Activated CD8-positive, alpha-beta memory T cell treated with anti-CD3 and anti-CD28 coated beads for 36 hours (primary cell): ENCODE measurements at regions not wholly inside any gene's neighbourhood (a gene's known extent, or its start where the extent isn't known, plus 50 kb on each side); places are given as distances from the start of the nearest gene placed in this dataset.

ENCODE experiments used
- CTCF ChIA-PET: fragments of 350-600 bp; sonication (Branson Sonifier 250); formaldehyde crosslinking; loops from one replicate; lab custom pipeline; 2021; ENCODE audit warnings: antibody characterized with exemption; lab: Charles Lee
- POLR2A ChIA-PET: fragments of 350-600 bp; sonication (Branson Sonifier 250); formaldehyde crosslinking; loops from one replicate; lab custom pipeline; 2021; ENCODE audit warnings: antibody characterized with exemption; lab: Charles Lee

- ChIA-PET CTCF (no interaction called here), POLR2A (no interaction called here)
These were observed 136.7 kb upstream of the MAGI3 start for GRCh38 chr1:113253590-113253989.

GRCh38 chr1:113255038-113255719 lies 135.1 kb upstream of the MAGI3 start:
- POLR2A ChIA-PET, result no interaction called here

GRCh38 chr1:113255720-113256347 lies 134.5 kb upstream of the MAGI3 start:
- ChIA-PET POLR2A (no interaction called here), CTCF (no interaction called here)

More at GRCh38 chr1:113255038-113255719, 135.1 kb upstream of the MAGI3 start:
- CTCF ChIA-PET, result no interaction called here

GRCh38 chr1:113256348-113256729 lies 134.0 kb upstream of the MAGI3 start:
- CTCF ChIA-PET, result no interaction called here
- POLR2A ChIA-PET, result no interaction called here

- ChIA-PET CTCF (no interaction called here), POLR2A (no interaction called here)
These were observed 130.3 kb upstream of the MAGI3 start for GRCh38 chr1:113259988-113260387.

- POLR2A ChIA-PET, result no interaction called here
- CTCF ChIA-PET, result no interaction called here
These were observed 125.1 kb upstream of the MAGI3 start for GRCh38 chr1:113265196-113265595.

- ChIA-PET CTCF (no interaction called here), POLR2A (no interaction called here)
These were observed 123.5 kb upstream of the MAGI3 start for GRCh38 chr1:113266788-113267187.

GRCh38 chr1:113269168-113269963 lies 120.9 kb upstream of the MAGI3 start:
- CTCF ChIA-PET, result no interaction called here
- POLR2A ChIA-PET, result no interaction called here

GRCh38 chr1:113271039-113271438 lies 119.3 kb upstream of the MAGI3 start:
- POLR2A ChIA-PET, result no interaction called here
- CTCF ChIA-PET, result no interaction called here

- ChIA-PET POLR2A (no interaction called here), CTCF (no interaction called here)
These were observed 115.2 kb upstream of the MAGI3 start for GRCh38 chr1:113275083-113275482.

- POLR2A ChIA-PET, result no interaction called here
- CTCF ChIA-PET, result no interaction called here
These were observed 114.6 kb upstream of the MAGI3 start for GRCh38 chr1:113275691-113276090.

- ChIA-PET POLR2A (no interaction called here), CTCF (no interaction called here)
These were observed 113.8 kb upstream of the MAGI3 start for GRCh38 chr1:113276507-113276906.

GRCh38 chr1:113278371-113278770 lies 111.9 kb upstream of the MAGI3 start:
- ChIA-PET POLR2A (no interaction called here), CTCF (no interaction called here)

- ChIA-PET POLR2A (no interaction called here), CTCF (no interaction called here)
These were observed 111.5 kb upstream of the MAGI3 start for GRCh38 chr1:113278777-113279176.

GRCh38 chr1:113279776-113280391 lies 110.4 kb upstream of the MAGI3 start:
- CTCF ChIA-PET, result no interaction called here
- POLR2A ChIA-PET, result no interaction called here

GRCh38 chr1:113280581-113280980 lies 109.7 kb upstream of the MAGI3 start:
- ChIA-PET POLR2A (no interaction called here), CTCF (no interaction called here)

- POLR2A ChIA-PET, result no interaction called here
These were observed 108.8 kb upstream of the MAGI3 start for GRCh38 chr1:113281550-113281949.

GRCh38 chr1:113282008-113282892 lies 108.1 kb upstream of the MAGI3 start:
- ChIA-PET POLR2A (no interaction called here), CTCF (no interaction called here)

More at GRCh38 chr1:113281550-113281949, 108.8 kb upstream of the MAGI3 start:
- CTCF ChIA-PET, result no interaction called here

- ChIA-PET CTCF (no interaction called here), POLR2A (no interaction called here)
These were observed 107.4 kb upstream of the MAGI3 start for GRCh38 chr1:113282893-113283285.
